ENCODE measurements at regions not wholly inside any gene's neighbourhood (a gene's known extent, or its start where the extent isn't known, plus 50 kb on each side); places are given as distances from the start of the nearest gene placed in this dataset.

- TF ChIP-seq TSHZ2 (CRISPR knock-in tag; IDR thresholded peaks at IDR 0.05): 0 out of 2 replicates have a peak, but pooled peaks have one; percentile 14
- peak; percentile 72; the same call in 1 of the 2 replicates for TF ChIP-seq TCF4 (CRISPR knock-in tag; IDR thresholded peaks at IDR 0.05; ENCODE audit: borderline replicate concordance)
- no peak for TF ChIP-seq ZNF8 (CRISPR knock-in tag; IDR thresholded peaks at IDR 0.05)
- no peak for TF ChIP-seq PPARA (CRISPR knock-in tag; IDR thresholded peaks at IDR 0.05; ENCODE audit: borderline replicate concordance)
- TF ChIP-seq CSRNP3 (CRISPR knock-in tag; IDR thresholded peaks at IDR 0.05): no peak
- TF ChIP-seq ZFP3 (CRISPR knock-in tag; IDR thresholded peaks at IDR 0.05): no peak
- TF ChIP-seq ARNTL (CRISPR knock-in tag; IDR thresholded peaks at IDR 0.05; ENCODE audit: borderline replicate concordance, low read depth): no peak
- no peak for TF ChIP-seq CREB5 (CRISPR knock-in tag; IDR thresholded peaks at IDR 0.05; ENCODE audit: low read depth)
- TF ChIP-seq SNAI2 (CRISPR knock-in tag; IDR thresholded peaks at IDR 0.05): no peak
- ATAC-seq: no peak
Measured at GRCh38 chr9:26574256-26574655, 318.3 kb downstream of the CAAP1 start.

GRCh38 chr9:26567976-26568375, 324.6 kb downstream of the CAAP1 start:
- TF ChIP-seq ZNF70 (CRISPR knock-in tag; IDR thresholded peaks at IDR 0.05): no peak
- TF ChIP-seq PPARA (CRISPR knock-in tag; IDR thresholded peaks at IDR 0.05; ENCODE audit: borderline replicate concordance): no peak
- TF ChIP-seq ARNTL (CRISPR knock-in tag; IDR thresholded peaks at IDR 0.05; ENCODE audit: borderline replicate concordance, low read depth): no peak
- TF ChIP-seq ZC3H10 (CRISPR knock-in tag; IDR thresholded peaks at IDR 0.05): no peak
- TF ChIP-seq POU6F1 (CRISPR knock-in tag; IDR thresholded peaks at IDR 0.05; ENCODE audit: borderline replicate concordance, low read depth): no peak
- no peak for TF ChIP-seq CSDC2 (CRISPR knock-in tag; IDR thresholded peaks at IDR 0.05)
- TF ChIP-seq TSHZ2 (CRISPR knock-in tag; IDR thresholded peaks at IDR 0.05): no peak
- TF ChIP-seq PATZ1 (CRISPR knock-in tag; IDR thresholded peaks at IDR 0.05; ENCODE audit: borderline replicate concordance): no peak
- TF ChIP-seq ZFP3 (CRISPR knock-in tag; IDR thresholded peaks at IDR 0.05): no peak
- no peak for TF ChIP-seq CREB5 (CRISPR knock-in tag; IDR thresholded peaks at IDR 0.05; ENCODE audit: low read depth)
- no peak for TF ChIP-seq BACH2 (CRISPR knock-in tag; IDR thresholded peaks at IDR 0.05; ENCODE audit: borderline replicate concordance)
- no peak for TF ChIP-seq RARB (CRISPR knock-in tag; IDR thresholded peaks at IDR 0.05)
- TF ChIP-seq ISL1 (CRISPR knock-in tag; IDR thresholded peaks at IDR 0.05): no peak
- no peak for TF ChIP-seq ZNF565 (CRISPR knock-in tag; conservative IDR thresholded peaks at IDR 0.05; ENCODE audit: low read depth)
- TF ChIP-seq ZFP30 (CRISPR knock-in tag; IDR thresholded peaks at IDR 0.05): no peak
- TF ChIP-seq ESRRG (CRISPR knock-in tag; IDR thresholded peaks at IDR 0.05): no peak
- TF ChIP-seq ZNF8 (CRISPR knock-in tag; IDR thresholded peaks at IDR 0.05): no peak
- no peak for TF ChIP-seq OSR1 (CRISPR knock-in tag; IDR thresholded peaks at IDR 0.05)
- TF ChIP-seq SNAI2 (CRISPR knock-in tag; IDR thresholded peaks at IDR 0.05): no peak
- no peak for TF ChIP-seq TCF4 (CRISPR knock-in tag; IDR thresholded peaks at IDR 0.05; ENCODE audit: borderline replicate concordance)
- ATAC-seq: no peak

Measured in SK-N-SH treated with all-trans-retinoic acid at 6 μM for 48 hours (cell line).